A549 (cell line): ENCODE measurements at regions not wholly inside any gene's neighbourhood (a gene's known extent, or its start where the extent isn't known, plus 50 kb on each side); places are given as distances from the start of the nearest gene placed in this dataset.

Experiments
- CEBPB ChIP-seq, 2 experiments: fragments of >200 bp in 1 of 2; sonication (Bioruptor Twin) in 1 of 2; formaldehyde crosslinking in 1 of 2; IDR thresholded peaks; 2 replicates each; pipeline ENCODE4 v1.6.1; 2012 to 2016
- TF ChIP-seq, protein P1 (sequence below): fragments of 250-450 bp; sonication (Bioruptor Pico); IDR thresholded peaks from 2 replicates; pipeline ENCODE4 v1.5.0; 2021; ENCODE audit warnings: mild to moderate bottlenecking, moderate library complexity, borderline replicate concordance
- TF ChIP-seq, protein P2 (sequence below): fragments of 200-600 bp; sonication (generic); IDR thresholded peaks from 2 replicates; pipeline ENCODE4 v1.6.1; 2016; ENCODE audit warnings: antibody characterized with exemption, mild to moderate bottlenecking, moderate library complexity
- TF ChIP-seq, protein P3 (sequence below): fragments of >200 bp; sonication (Bioruptor Twin); formaldehyde crosslinking; IDR thresholded peaks from 3 replicates; pipeline ENCODE4 v1.5.1; 2016

DNA sequence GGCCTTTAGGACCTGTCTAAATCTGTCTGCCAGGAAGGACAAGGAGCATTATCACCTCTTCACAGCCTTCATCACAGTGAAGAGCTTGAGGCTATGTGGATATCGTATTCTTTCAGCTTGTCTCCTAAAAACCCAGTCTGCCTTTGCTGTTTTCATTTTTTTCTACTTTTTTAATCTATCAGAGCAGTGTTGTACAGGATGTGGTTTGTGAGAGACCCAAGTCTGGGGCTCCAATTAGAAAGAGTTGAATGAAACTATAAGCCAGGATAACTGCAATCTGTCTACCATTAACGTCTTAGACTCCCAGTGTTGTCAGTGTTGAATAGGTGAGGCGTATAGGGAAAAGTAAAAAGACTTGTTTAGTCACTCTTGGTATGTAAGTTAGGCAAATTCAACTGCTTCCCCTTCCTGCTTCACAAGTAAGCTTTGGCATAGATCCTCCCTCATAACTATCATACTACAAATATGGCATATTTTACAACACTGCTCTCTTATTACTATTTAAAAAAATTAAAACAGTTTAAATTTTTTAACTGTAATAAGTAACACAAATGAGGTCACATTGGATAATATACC, 1225.8 kb upstream of the PRMT6 start:
- TF ChIP-seq, protein P1, sequence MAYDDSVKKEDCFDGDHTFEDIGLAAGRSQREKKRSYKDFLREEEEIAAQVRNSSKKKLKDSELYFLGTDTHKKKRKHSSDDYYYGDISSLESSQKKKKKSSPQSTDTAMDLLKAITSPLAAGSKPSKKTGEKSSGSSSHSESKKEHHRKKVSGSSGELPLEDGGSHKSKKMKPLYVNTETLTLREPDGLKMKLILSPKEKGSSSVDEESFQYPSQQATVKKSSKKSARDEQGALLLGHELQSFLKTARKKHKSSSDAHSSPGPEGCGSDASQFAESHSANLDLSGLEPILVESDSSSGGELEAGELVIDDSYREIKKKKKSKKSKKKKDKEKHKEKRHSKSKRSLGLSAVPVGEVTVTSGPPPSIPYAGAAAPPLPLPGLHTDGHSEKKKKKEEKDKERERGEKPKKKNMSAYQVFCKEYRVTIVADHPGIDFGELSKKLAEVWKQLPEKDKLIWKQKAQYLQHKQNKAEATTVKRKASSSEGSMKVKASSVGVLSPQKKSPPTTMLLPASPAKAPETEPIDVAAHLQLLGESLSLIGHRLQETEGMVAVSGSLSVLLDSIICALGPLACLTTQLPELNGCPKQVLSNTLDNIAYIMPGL (CRISPR knock-in tag), result no peak
- TF ChIP-seq CEBPB (IDR thresholded peaks at IDR 0.05), result no peak
- TF ChIP-seq, protein P2, sequence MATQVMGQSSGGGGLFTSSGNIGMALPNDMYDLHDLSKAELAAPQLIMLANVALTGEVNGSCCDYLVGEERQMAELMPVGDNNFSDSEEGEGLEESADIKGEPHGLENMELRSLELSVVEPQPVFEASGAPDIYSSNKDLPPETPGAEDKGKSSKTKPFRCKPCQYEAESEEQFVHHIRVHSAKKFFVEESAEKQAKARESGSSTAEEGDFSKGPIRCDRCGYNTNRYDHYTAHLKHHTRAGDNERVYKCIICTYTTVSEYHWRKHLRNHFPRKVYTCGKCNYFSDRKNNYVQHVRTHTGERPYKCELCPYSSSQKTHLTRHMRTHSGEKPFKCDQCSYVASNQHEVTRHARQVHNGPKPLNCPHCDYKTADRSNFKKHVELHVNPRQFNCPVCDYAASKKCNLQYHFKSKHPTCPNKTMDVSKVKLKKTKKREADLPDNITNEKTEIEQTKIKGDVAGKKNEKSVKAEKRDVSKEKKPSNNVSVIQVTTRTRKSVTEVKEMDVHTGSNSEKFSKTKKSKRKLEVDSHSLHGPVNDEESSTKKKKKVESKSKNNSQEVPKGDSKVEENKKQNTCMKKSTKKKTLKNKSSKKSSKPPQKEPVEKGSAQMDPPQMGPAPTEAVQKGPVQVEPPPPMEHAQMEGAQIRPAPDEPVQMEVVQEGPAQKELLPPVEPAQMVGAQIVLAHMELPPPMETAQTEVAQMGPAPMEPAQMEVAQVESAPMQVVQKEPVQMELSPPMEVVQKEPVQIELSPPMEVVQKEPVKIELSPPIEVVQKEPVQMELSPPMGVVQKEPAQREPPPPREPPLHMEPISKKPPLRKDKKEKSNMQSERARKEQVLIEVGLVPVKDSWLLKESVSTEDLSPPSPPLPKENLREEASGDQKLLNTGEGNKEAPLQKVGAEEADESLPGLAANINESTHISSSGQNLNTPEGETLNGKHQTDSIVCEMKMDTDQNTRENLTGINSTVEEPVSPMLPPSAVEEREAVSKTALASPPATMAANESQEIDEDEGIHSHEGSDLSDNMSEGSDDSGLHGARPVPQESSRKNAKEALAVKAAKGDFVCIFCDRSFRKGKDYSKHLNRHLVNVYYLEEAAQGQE, result no peak
- TF ChIP-seq, protein P3, sequence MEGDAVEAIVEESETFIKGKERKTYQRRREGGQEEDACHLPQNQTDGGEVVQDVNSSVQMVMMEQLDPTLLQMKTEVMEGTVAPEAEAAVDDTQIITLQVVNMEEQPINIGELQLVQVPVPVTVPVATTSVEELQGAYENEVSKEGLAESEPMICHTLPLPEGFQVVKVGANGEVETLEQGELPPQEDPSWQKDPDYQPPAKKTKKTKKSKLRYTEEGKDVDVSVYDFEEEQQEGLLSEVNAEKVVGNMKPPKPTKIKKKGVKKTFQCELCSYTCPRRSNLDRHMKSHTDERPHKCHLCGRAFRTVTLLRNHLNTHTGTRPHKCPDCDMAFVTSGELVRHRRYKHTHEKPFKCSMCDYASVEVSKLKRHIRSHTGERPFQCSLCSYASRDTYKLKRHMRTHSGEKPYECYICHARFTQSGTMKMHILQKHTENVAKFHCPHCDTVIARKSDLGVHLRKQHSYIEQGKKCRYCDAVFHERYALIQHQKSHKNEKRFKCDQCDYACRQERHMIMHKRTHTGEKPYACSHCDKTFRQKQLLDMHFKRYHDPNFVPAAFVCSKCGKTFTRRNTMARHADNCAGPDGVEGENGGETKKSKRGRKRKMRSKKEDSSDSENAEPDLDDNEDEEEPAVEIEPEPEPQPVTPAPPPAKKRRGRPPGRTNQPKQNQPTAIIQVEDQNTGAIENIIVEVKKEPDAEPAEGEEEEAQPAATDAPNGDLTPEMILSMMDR, result no peak
